HTR-8/SVneo (cell line): ENCODE measurements at regions not wholly inside any gene's neighbourhood (a gene's known extent, or its start where the extent isn't known, plus 50 kb on each side); places are given as distances from the start of the nearest gene placed in this dataset.

Experiments used
- DNase-seq: peaks from one replicate; pipeline ENCODE4 v3.0.0; 2011; ENCODE audit warnings: low spot score, mixed read lengths; ENCODE audit not compliant: insufficient read length
- FAIRE-seq: peaks from 2 replicates; lab custom pipeline; 2011; peaks lifted over from hg19 to GRCh38; lab: Jason Lieb, UNC

DNA sequence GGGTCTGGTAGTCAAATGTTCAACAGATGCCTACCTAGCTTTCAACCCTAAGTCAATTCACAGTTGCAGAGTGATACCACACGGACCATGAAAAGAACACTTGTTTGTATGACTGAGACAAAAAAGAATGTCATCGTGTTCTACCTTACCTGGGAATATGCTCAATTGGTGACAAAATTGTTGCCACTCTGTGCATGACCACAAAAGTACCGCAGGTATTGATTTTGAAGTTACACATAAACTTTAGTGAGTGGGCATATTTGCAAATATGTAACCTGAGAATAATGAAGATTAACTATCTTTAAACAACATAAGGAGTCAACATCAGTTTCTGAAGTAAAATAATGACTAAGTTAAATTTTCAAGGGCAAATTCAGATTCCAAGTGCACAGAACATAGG, 53.4 kb upstream of the SNRPN start:
- DNase-seq (no peak), FAIRE-seq (no peak)
